Fibroblast of skin of back (primary cell): ENCODE measurements at regions not wholly inside any gene's neighbourhood (a gene's known extent, or its start where the extent isn't known, plus 50 kb on each side); places are given as distances from the start of the nearest gene placed in this dataset.
"Not testable (repeated sequence)": the region's sequence is repeated elsewhere in the genome, so short reads cannot be mapped to it uniquely, and the experiment has no call there.

ENCODE experiments used
- DNase-seq: peaks from one replicate; pipeline ENCODE4 v3.0.0-alpha.2; 2013

DNA sequence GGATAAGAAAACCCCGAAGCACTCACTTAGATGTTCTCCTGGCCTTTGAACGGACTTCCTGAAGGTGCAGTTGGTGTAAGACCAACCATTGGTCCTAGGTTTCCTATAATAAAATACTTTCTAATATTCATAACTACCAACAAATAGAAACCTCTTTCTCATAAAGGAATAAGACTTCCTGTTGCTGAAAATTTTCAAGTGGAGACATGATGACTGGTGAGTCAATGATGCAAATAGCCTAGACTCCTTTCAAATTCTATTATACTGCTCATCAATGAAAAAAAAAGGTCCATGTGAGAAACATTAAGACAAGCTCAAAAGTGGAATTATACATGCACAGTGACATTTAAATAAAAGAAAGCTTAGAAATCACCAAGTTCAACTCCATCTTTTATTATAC lies 862.8 kb downstream of the FAM181B start:
- no peak for DNase-seq

DNA sequence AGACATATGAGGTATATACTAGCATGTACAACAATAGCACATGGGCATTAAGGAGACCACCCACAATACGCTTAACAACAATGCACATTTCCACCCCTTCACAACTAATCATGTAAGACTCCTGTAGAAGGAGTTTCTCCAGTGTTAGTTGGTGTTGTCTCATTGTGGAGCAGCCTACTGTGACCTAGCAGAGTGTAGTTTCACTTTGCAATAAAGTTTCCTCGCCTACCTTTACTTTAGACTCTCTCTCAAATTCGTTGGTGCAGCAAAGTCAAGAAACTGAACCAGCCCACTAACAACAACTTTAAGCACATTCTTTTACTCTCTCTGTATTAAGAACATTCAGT lies 863.6 kb downstream of the FAM181B start:
- no peak for DNase-seq

DNA sequence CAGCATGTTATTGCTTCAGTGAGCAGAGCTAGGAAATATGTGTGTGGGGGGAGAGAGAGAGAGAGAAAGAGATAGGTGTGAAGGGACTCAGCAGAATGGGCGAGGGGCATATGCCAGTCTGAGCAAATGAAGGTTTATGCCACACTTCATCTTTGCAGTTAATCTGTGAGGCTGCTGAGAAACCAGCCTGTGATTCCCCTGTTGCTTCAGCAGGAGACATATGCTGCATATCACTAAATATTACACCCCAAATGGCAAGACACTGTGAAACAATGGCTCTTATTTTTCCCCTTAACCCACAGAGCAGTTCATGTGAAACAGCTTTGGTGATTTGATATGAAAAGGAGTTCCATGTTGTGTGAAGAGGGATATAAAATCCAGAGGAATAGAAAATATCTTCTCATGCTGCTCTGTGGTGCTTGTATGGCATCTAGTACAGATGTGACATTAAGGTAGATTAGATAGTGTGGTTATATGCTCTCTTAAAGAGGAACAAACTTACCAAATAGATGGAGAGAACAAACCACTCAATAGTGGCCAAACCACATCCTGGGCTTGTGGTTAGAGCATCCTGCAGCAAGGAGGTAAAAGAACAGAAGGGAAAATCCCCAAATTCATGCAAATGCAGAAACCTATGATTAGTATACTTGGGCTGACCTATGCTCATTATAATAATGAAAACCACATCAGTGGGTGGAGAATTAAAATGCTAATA lies 864.2 kb downstream of the FAM181B start:
- peak; percentile 4 for DNase-seq

- no peak for DNase-seq
Measured at GRCh38 chr11:81866896-81867295, 866.8 kb downstream of the FAM181B start.

DNA sequence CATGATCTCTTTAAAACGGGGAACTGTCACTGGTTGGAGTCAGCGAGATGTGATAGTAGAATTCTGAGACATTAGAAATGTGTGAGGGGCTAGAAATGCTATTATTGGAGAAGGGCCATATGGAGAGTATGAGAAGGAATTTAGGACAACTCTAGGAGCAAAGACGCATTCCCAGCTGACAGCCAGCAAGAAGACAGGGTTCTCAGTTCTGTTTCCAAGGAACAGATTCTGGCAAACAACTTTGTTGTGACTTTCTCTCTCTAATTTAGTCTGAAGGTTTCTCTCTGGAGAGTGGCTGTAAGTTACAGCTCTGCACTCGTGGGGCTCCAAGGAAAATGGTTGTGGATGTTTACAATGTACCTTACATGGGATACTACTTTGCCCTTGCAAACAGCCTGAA lies 876.3 kb downstream of the FAM181B start:
- no peak for DNase-seq

DNA sequence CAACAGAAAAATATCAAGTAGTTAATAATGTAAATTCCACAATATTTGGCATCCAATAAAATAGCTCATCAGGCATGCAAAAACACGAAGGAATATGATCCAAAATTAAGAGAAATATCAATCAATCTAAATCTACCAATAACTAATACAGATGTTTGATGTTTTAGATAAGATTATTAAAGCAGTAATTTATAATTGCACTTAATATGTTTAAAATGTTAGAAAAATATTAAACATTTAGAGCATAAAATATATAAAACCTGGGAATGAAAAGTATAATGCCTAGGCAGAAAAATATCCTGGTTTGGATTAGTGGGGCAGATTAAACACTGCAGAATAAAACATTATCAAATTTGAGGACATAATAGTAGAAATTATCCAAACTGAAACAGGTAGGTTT lies 879.9 kb downstream of the FAM181B start:
- DNase-seq: no peak

DNA sequence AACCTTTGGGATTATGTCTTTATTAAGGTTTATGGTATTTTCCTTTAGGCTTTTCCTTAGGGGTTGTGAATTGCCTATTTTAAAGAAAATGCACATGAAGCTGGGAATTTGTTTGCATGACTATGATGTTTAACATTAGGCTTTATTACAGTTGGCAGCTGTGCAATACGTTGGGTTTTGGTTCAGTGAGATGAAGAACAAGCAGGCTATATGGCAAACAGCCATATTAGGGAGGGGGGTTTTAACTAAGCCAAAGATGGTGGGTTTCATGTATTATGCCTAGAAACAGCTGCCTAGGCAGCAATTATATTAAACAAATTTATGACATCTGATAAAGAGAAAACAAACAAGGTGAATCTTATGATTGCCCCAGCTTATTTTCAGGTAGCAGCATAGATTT lies 880.8 kb downstream of the FAM181B start:
- no peak for DNase-seq

DNA sequence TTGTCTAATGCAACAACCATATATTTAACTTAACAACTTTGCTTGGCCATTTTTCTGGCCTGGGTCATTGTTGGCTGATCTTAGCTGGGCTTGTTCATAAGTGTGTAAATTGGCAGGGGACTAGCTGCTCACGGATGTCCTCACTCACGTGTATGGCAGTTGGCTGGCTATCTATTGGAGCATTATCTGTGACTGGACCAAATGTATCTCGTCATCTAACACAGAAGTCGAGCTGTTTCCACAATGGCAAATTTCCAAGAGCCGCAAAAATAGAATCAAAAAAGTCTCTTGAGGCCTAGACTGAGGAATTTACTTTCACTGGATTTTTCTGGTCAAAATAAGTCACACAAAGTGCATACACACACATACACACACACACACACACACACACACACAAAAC lies 893.3 kb downstream of the FAM181B start:
- DNase-seq: peak; percentile 9

DNA sequence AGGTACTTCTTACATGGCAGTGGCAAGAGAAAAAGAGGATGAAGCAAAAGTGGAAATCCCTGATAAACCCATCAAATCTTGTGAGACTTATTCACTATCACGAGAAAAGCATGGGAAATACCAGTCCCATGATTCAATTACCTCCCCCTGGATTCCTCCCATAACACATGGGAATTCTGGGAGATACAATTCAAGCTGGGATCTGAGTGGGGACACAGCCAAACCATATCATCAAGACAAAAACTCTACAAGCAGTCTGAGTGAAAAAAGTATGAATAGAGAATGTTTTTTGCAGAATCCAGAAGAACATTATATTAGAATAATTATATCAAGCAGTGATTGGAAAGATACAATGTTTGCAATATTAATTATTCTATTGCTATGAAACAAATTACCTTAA lies 893.7 kb downstream of the FAM181B start:
- DNase-seq: peak; percentile 27

DNA sequence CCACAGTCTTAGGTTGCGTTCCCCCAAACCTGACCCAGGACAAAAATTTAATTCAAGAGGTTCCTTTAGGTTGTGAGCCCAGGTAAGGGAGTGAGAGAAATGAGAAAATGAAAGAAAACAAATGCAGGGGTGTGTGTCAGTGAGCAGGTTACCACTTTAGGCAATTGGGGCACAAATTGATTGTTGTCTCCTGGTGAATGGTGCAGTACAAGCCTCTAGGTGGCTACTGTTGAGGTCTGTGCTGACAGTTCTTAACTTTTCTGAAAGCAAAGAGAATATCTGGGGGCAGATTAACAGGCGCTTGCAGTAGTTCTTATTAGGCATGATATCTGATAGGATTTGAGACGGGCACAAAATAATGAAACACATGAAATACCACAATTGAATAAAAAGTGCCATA lies 894.6 kb downstream of the FAM181B start:
- DNase-seq: no peak

GRCh38 chr11:81829976-81830375 lies 903.7 kb downstream of the FAM181B start:
- peak; percentile 65 for DNase-seq

DNA sequence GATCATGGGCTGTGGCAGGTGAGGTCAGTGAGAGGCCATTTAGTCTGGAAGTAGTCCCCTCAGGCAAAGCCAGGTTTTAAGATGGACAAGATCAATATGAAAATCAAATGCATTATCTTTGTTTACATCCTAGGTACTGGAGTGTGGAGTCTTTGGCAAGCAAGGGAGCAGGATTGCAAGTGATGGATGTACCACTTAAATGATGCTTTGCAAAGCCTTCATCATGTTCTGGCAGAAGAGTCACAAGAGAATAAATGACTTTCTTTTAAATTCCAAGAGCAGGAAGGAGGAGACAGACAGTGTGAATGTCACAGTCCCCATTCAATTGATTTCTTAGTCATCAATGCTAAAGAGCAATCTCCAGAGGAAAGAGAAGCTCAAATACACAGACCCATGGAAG lies 908.3 kb downstream of the FAM181B start:
- no peak for DNase-seq

GRCh38 chr11:81819462-81819861 lies 914.2 kb downstream of the FAM181B start:
- no peak for DNase-seq

DNA sequence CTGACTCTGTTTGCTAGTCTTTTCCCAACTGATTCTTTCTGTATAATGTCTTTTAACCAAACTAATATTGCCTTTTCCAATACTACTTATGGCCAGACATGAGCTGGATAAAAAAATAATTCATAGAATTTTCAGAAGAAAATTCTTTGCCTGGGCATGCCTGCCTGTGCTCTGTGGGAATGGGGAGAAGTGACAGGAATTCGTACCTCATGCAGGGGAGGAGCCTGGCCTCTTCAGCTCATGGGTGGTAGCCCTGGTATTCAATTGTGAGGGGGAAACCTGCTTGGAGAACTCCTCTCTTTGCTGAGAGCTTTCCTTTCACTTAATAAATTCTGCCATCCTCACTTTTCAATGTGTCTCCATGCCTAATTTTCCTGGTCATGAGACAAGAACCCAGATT lies 928.8 kb downstream of the FAM181B start:
- no peak for DNase-seq

GRCh38 chr11:81802591-81802990 lies 931.1 kb downstream of the FAM181B start:
- DNase-seq: no peak

DNA sequence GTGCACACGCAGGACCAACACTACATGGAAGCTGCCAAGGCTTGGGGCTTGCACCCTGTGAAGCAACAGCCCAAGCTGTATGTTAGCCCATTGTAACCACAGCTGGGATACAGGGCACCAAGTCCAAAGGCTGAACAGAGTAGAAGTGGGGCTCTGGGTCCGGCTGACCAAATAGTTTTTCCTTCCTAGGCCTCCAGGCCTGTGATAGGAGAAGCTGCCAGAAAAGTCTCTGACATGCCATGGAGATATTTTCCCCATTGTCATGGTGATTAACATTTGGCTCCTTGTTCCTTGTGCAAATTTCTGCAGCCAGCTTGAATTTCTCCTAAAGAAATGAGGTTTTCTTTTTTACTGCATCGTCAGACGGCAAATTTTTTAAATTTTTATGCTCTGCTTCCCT lies 941.2 kb downstream of the FAM181B start:
- DNase-seq: no peak

DNA sequence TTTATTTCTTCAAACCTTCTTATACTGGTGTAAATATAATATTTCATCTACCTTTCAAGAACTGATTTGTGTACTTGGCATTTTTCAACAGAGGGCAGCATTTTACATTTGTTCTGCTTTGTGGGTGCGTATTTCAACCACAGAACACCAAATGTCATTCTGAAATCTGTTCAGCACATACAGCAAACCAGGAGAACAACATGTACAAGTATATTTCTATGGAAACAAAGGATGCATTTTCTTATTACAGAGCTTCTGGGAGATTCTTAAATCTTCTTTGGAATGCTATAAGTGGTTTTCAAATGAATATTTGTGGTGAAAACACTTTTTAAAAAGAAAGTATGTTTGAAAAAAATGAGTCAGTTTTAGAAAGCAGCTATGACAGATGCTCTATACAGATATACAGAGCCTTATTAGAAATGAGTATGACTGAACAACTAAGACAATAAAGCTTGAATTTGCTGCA lies 946.0 kb downstream of the FAM181B start:
- peak; percentile 72 for DNase-seq

GRCh38 chr11:81772166-81772565 lies 961.5 kb downstream of the FAM181B start:
- peak; percentile 52 for DNase-seq

DNA sequence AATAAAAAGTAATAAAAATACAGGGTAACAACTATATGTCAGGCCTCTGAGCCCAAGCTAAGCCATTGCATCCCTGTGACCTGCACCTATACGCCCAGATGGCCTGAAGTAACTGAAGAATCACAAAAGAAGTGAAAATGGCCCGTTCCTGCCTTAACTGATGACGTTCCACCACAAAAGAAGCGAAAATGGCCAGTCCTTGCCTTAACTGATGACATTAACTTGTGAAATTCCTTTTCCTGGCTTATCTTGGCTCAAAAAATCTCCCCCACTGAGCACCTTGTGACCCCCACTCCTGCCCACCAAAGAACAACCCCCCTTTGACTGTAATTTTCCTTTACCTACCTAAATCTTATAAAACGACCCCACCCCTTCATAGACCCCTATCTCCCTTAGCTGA lies 963.8 kb downstream of the FAM181B start:
- not testable (repeated sequence) for DNase-seq

DNA sequence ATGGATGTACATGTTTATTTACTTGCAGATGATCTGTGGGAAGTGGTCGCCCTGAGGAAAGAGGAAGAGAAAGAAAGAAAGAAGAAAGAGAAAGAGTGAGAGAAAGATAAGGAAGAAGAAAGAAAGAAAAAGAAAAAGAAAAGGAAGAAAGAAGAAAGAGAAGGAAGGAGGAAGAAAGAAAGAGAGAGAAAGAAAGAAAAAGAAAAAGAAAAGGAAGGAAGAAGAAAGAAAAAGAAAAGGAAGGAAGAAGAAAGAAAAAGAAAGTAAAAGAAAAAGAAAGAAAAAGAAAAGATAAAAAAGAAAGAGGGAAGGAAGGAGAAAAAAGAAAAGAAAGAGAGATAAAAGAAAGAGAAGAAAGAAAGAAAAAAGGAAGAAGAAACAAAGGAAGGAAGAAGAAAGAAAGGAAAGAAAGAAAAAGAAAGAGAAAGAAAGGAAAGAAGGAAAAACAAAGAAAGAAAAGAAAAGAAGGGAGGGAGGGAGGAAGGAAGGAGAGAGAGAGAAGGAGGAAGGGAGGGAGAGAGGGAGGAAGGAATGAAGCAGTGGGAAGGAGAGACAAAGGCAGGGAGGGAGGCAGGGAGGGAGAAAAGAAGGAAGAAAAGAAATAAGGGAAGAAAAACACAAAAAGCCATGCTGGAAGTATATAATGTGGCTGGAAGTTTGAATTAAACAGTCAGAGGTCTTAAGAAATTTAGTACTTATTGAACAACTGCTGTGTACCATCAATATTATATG lies 976.6 kb downstream of the FAM181B start:
- no peak for DNase-seq

DNA sequence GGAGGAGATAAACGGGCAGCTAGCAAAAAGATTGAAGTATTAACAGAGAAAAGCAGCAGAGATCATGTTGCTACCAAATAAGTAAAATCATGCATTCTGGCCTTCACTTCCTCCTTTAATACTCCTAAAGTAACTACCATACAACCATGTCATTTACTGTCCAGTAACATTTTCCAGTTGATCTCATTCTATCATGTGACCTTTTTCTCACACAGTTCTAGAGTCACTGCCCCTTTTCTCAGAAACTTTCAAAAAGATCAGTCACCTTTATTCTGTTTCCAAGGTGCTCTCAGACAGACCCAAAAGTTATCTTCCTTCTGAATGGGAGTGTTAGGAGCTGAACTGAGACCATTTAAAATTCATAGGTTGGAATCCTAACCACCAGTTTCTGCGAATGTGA lies 984.4 kb downstream of the FAM181B start:
- no peak for DNase-seq

DNA sequence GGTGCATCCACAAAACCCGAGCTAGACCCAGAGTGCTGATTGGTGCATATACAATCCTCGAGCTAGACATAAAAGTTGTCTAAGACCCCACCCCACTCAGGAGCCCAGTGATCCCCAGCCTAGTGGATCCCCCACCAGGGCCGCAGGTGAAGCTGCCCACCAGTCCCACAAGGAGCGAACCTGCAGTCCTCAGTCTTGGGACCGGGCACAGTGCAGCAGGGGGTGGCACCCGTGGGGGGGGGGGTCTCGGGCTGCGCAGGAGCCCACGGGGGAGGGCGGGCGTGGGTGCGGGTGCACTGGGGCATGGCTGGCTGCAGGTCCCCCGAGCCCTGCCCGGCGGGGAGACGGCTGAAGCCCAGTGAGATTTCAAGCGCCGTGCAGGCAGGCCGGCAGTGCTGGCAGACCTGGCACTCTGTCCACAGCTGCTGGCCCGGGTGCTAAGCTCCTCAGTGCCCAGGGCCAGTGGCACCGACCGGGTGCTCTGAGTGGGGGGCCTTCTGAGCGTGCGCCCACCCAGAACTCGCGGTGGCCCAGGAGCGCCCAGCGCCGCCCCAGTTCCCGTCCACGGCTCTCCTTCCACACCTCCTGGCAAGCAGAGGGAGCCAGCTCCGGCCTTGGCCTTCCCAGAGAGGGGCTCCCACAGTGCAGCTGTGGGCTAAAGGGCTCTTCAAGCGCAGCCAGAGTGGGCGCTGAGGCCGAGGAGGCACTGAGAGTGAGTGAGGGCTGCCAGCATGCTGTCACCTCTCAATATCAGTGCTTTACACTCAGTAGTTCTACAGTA lies 989.1 kb downstream of the FAM181B start:
- DNase-seq: no peak

GRCh38 chr11:81725701-81726100 lies 1008.0 kb downstream of the FAM181B start:
- peak; percentile 83 for DNase-seq

- no peak for DNase-seq
Measured at GRCh38 chr11:81717695-81718094, 1016.0 kb downstream of the FAM181B start.
